HEK293T (cell line): ENCODE measurements at regions not wholly inside any gene's neighbourhood (a gene's known extent, or its start where the extent isn't known, plus 50 kb on each side); places are given as distances from the start of the nearest gene placed in this dataset.

ENCODE experiments used
- ARNT ChIP-seq: fragments of 450-650 bp; IDR thresholded peaks from 2 replicates; pipeline ENCODE4 v1.6.1; 2017; ENCODE audit warnings: mild to moderate bottlenecking
- SP1 ChIP-seq: fragments of 450-650 bp; IDR thresholded peaks from 2 replicates; pipeline ENCODE4 v1.6.1; 2017
- ZNF384 ChIP-seq: fragments of 450-650 bp; IDR thresholded peaks from 2 replicates; pipeline ENCODE4 v1.6.1; 2016

GRCh38 chr6:133187114-133187513, 54.0 kb upstream of the EYA4 start:
- TF ChIP-seq SP1 (no peak), ARNT (no peak), ZNF384 (no peak)
